ENCODE measurements at regions not wholly inside any gene's neighbourhood (a gene's known extent, or its start where the extent isn't known, plus 50 kb on each side); places are given as distances from the start of the nearest gene placed in this dataset.

DNA sequence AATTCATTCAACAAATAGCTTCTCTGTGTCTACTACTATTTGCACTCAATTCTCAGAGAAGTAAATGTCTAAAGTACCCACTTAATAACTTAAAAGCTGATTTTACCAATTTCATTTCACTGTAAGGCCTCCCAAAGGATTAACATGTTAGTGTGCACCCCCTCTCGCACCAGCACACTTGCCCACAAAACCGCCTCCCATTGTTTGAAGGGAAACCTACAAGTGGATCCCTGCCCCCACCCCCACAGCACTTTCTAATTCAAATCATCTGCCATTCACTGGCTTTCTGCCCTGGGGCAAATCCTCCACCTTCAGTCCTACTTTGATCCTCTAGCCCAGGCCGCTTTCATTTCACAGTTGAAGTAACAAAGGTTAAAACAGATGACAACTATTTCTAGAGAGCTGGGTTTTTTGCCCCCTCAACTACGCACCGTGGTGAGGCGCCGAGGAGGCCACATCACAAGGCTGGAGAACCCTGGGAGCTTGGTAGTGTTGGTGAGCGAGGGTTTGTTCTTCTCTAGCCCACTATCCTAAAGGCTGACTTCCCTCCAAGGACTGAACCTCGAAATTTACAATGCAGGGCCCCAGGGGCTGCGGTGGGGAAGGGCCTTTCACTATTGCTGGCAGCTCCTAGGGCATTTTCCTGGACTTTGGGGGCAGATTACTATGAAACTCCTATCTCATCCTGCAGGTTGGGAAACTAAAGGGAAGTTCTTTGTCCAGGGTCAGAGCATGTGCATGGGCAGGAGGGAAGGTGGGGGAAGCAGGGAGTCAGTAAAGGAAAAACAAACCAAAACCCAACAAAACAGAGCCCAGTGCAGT lies 517.4 kb upstream of the ZMIZ1 start:
- Histone ChIP-seq H3K4me3 (ENCODE audit: low read depth, low read length) (peak overlapping the region; percentile 24), H3K27me3 (ENCODE audit: control insufficient read depth, insufficient read depth, low read length) (peaks cover 16% of the 10 kb centered on the region), H3K9ac (ENCODE audit: low read depth, low read length) (peak overlapping the region; percentile 24; the same call in 1 of the 2 replicates), H3K4me1 (ENCODE audit: control insufficient read depth, insufficient read depth, low read length) (peaks cover 33% of the 10 kb centered on the region), H3K36me3 (ENCODE audit: control insufficient read depth, insufficient read depth, low read length) (no peaks in the 10 kb centered on the region), H3K27ac (ENCODE audit: low read depth, low read length) (peak overlapping the region; percentile 91), H3K9me3 (ENCODE audit: control insufficient read depth, insufficient read depth, low read length) (no peaks in the 10 kb centered on the region)

DNA sequence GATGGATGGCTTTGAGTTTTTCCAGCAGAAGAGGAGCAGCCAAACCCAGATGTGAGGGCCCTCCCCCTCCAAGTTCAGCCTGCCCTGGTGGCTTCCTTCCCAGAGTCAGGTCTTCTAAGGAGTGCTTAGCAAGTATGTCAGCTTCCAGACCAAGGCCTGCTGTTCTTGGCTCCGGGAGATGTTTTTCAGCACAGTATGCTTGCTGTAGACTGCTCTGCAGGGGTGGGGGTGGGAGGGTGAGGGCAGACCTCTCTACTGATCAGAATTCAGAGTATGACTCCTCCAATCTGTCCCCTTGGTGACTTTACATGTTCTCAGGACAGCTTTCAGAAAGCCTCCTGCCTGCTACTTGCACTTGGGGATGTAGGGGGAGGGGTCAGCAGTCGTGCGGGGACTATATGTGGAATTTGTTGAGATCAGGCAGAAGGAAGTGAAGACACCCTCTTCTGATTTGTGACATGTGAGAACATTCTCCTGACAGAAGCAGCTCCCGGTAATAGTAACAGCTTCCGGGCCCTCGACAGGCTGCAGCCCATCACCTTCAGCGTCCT lies 516.4 kb upstream of the ZMIZ1 start:
- Histone ChIP-seq H3K4me1 (ENCODE audit: control insufficient read depth, insufficient read depth, low read length) (peaks cover 33% of the 10 kb centered on the region), H3K36me3 (ENCODE audit: control insufficient read depth, insufficient read depth, low read length) (no peaks in the 10 kb centered on the region), H3K27ac (ENCODE audit: low read depth, low read length) (peak overlapping the region; percentile 91), H3K4me3 (ENCODE audit: low read depth, low read length) (no peak overlapping the region), H3K9me3 (ENCODE audit: control insufficient read depth, insufficient read depth, low read length) (no peaks in the 10 kb centered on the region), H3K9ac (ENCODE audit: low read depth, low read length) (no peak overlapping the region), H3K27me3 (ENCODE audit: control insufficient read depth, insufficient read depth, low read length) (peaks cover 16% of the 10 kb centered on the region)

DNA sequence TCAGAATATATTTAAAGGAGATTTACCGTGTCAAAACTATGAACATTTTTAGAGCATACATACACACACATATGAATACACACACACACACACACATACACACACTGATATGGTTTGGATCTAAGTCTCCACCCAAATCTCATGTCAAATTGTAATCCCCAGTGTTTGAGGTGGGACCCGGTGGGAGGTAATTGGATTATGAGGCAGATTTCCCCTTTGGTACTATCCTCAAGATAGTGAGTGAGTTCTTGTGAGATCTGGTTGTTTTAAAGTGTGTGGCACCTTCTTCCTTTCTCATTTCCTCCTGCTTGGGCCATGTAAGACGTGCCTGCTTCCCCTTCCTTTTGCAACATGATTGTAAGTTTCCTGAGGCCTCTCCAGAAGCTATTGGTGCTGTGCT lies 515.0 kb upstream of the ZMIZ1 start:
- Histone ChIP-seq H3K9ac (ENCODE audit: low read depth, low read length) (no peak overlapping the region), H3K4me1 (ENCODE audit: control insufficient read depth, insufficient read depth, low read length) (peaks cover 33% of the 10 kb centered on the region), H3K27ac (ENCODE audit: low read depth, low read length) (no peak overlapping the region), H3K9me3 (ENCODE audit: control insufficient read depth, insufficient read depth, low read length) (no peaks in the 10 kb centered on the region), H3K4me3 (ENCODE audit: low read depth, low read length) (no peak overlapping the region), H3K27me3 (ENCODE audit: control insufficient read depth, insufficient read depth, low read length) (peaks cover 16% of the 10 kb centered on the region), H3K36me3 (ENCODE audit: control insufficient read depth, insufficient read depth, low read length) (no peaks in the 10 kb centered on the region)

DNA sequence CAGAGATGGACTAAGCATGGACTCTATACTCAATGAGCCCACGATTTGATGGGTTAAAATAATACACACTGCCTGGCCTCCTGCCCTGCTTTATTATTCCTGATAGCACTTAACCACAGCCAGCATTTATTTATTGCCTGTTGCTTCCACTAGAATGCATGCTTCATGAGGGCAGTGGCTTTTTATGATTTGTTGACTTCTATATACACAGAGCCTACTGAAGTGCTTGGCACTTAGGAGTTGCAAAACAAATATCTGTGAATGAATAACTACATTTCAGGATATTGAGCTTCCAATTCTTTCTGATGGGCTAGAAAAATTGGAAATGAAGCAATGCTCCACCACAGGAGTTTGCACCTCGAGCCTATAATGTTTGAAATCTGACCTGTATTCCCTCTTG lies 513.6 kb upstream of the ZMIZ1 start:
- Histone ChIP-seq H3K9me3 (ENCODE audit: control insufficient read depth, insufficient read depth, low read length) (no peaks in the 10 kb centered on the region), H3K9ac (ENCODE audit: low read depth, low read length) (no peak overlapping the region), H3K36me3 (ENCODE audit: control insufficient read depth, insufficient read depth, low read length) (no peaks in the 10 kb centered on the region), H3K4me3 (ENCODE audit: low read depth, low read length) (no peak overlapping the region), H3K27ac (ENCODE audit: low read depth, low read length) (no peak overlapping the region), H3K4me1 (ENCODE audit: control insufficient read depth, insufficient read depth, low read length) (peaks cover 43% of the 10 kb centered on the region), H3K27me3 (ENCODE audit: control insufficient read depth, insufficient read depth, low read length) (peaks cover 9% of the 10 kb centered on the region)

DNA sequence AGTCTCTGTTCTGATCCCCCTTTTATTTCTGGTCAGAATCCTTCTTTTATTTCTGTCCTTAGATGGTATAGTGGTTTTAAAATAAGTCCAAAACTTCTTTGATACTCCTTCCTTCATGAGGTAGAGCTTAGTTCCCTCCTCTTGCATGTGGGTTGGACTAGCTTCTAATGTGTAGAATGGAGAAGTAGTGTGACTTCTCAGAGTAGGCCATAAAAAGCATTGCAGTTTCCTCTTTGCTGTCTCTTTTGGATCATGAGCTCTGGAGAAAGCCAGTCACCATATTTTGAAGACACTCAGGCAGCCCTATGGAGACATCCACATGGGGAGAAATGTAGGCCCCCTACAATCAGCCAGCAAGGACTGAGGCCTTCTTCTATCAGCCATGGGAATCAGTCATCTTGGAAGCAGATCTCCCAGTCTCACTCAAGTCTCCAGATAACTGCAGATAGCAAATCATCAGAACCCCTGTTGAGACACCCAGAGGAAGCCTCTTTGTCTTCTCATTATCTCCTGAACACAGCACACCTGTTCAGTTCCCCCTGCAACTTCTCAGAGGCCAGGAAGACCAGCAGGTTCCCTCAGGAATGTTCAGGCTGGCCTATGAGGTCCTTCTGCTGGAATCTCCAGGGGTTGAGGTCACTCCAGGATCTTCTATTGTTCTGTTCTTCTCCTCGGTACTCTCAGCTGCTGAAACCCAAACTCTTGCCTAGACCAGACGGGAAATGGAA lies 511.9 kb upstream of the ZMIZ1 start:
- H3K4me3 ChIP-seq (ENCODE audit: low read depth, low read length), result no peak overlapping the region
- H3K4me1 ChIP-seq (ENCODE audit: control insufficient read depth, insufficient read depth, low read length), result peaks cover 26% of the 10 kb centered on the region
- no peak overlapping the region for H3K27ac ChIP-seq (ENCODE audit: low read depth, low read length)
- H3K9ac ChIP-seq (ENCODE audit: low read depth, low read length), result no peak overlapping the region
- no peaks in the 10 kb centered on the region for H3K36me3 ChIP-seq (ENCODE audit: control insufficient read depth, insufficient read depth, low read length)
- no peaks in the 10 kb centered on the region for H3K9me3 ChIP-seq (ENCODE audit: control insufficient read depth, insufficient read depth, low read length)
- H3K27me3 ChIP-seq (ENCODE audit: control insufficient read depth, insufficient read depth, low read length), result no peaks in the 10 kb centered on the region

DNA sequence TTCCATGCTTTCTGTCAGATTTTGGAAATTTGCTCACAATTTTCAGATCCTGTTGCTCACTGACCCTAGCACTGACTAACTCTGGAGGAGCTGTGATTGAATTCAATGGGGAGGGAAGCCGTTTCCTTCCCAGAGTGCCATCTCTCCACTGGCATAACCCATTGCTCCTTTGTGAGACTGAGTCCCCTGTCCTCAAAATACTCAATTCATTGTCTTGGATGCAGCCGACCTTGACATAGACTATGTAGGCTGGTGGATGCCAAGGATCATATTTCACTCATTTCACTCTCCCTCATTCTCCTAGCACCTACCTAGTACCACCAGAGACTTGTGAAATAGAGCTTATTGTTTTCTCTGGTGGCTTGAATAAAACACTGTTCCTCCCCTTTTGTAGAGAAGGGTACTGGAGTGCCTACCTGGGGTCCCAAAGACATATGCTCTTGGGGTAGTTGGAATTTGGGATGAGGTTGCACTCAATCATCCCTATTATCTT lies 511.3 kb upstream of the ZMIZ1 start:
- Histone ChIP-seq H3K4me3 (ENCODE audit: low read depth, low read length) (no peak overlapping the region), H3K9ac (ENCODE audit: low read depth, low read length) (no peak overlapping the region), H3K27ac (ENCODE audit: low read depth, low read length) (no peak overlapping the region), H3K9me3 (ENCODE audit: control insufficient read depth, insufficient read depth, low read length) (no peaks in the 10 kb centered on the region), H3K27me3 (ENCODE audit: control insufficient read depth, insufficient read depth, low read length) (no peaks in the 10 kb centered on the region), H3K4me1 (ENCODE audit: control insufficient read depth, insufficient read depth, low read length) (peaks cover 20% of the 10 kb centered on the region), H3K36me3 (ENCODE audit: control insufficient read depth, insufficient read depth, low read length) (no peaks in the 10 kb centered on the region)

DNA sequence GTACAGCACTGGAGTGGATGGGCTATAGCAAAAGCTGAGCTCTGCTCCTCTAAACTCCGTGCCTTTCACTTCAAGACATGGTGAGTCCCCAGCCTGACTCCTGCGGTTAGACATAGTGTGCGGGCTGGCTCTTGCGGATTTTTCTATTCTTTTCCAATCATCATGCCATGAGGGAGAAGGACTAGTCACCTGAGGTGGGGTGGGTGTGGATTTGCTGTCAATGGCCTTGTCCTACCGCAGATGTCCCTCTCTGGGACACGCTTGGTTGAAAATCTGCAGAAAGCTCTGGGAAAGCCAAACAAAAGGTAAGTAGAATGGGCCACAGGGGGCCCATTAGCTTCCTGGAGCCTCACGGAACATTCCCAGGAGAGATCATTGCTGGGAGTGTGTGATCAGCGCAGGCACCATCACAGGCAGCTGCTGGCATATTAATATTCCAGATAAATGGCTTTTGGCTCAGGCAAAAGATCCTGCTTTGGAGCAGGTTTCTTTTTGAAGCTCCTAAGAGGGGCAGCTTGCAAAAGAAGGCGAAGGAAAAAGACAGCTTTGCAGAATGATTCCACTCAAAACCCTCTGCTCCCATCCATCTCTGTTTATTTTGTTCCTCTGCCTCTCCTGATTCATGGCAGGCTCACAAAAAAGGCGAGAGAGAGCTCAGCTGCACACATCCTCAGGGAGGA lies 509.0 kb upstream of the ZMIZ1 start:
- Histone ChIP-seq H3K4me3 (ENCODE audit: low read depth, low read length) (no peak overlapping the region), H3K36me3 (ENCODE audit: control insufficient read depth, insufficient read depth, low read length) (no peaks in the 10 kb centered on the region), H3K9me3 (ENCODE audit: control insufficient read depth, insufficient read depth, low read length) (no peaks in the 10 kb centered on the region), H3K27me3 (ENCODE audit: control insufficient read depth, insufficient read depth, low read length) (no peaks in the 10 kb centered on the region), H3K9ac (ENCODE audit: low read depth, low read length) (no peak overlapping the region), H3K27ac (ENCODE audit: low read depth, low read length) (peak overlapping the region; percentile 22), H3K4me1 (ENCODE audit: control insufficient read depth, insufficient read depth, low read length) (peaks cover 10% of the 10 kb centered on the region)

DNA sequence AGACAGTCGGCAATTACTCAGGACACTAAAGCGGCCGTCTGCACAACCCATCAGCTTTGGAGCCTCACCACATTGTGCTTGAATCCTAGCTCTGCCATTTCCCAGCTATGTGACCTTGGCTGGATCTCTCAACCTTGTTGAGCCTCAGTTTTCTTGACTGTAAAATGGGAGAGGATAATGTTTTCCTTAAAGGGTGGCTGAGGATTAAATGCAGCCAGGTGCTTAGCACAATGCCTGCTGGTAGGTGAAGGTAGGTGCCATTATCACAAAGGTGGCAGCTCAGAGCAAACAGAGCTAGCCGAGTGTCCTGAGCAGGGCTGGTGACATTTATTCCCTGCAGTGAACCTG lies 508.5 kb upstream of the ZMIZ1 start:
- H3K4me1 ChIP-seq (ENCODE audit: control insufficient read depth, insufficient read depth, low read length), result peaks cover 10% of the 10 kb centered on the region
- peak overlapping the region; percentile 22 for H3K27ac ChIP-seq (ENCODE audit: low read depth, low read length)
- no peaks in the 10 kb centered on the region for H3K27me3 ChIP-seq (ENCODE audit: control insufficient read depth, insufficient read depth, low read length)
- no peaks in the 10 kb centered on the region for H3K36me3 ChIP-seq (ENCODE audit: control insufficient read depth, insufficient read depth, low read length)
- no peak overlapping the region for H3K9ac ChIP-seq (ENCODE audit: low read depth, low read length)
- H3K4me3 ChIP-seq (ENCODE audit: low read depth, low read length), result no peak overlapping the region
- no peaks in the 10 kb centered on the region for H3K9me3 ChIP-seq (ENCODE audit: control insufficient read depth, insufficient read depth, low read length)

DNA sequence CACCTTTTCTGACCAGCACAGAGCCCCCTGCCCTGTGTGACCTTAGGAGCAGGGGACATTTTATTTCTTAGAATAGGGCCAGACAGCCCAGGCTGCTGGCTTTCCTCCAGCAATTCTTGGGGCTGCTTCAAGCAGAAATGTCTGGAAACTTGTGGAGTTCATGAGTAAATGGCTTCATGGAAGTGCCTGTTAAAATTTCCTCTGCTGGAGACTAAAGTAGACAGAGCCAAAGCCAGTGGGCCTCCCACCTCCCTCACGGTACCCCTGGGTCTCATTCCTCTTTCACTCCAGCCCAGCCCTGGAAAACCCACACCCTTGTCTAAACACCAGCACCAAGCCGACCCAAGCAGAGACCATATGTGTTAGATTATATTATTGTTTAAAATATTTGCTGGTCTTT lies 505.5 kb upstream of the ZMIZ1 start:
- Histone ChIP-seq H3K9ac (ENCODE audit: low read depth, low read length) (no peak overlapping the region), H3K9me3 (ENCODE audit: control insufficient read depth, insufficient read depth, low read length) (no peaks in the 10 kb centered on the region), H3K4me3 (ENCODE audit: low read depth, low read length) (no peak overlapping the region), H3K27me3 (ENCODE audit: control insufficient read depth, insufficient read depth, low read length) (no peaks in the 10 kb centered on the region; the same call in 1 of the 2 replicates), H3K36me3 (ENCODE audit: control insufficient read depth, insufficient read depth, low read length) (no peaks in the 10 kb centered on the region), H3K4me1 (ENCODE audit: control insufficient read depth, insufficient read depth, low read length) (peaks cover 10% of the 10 kb centered on the region), H3K27ac (ENCODE audit: low read depth, low read length) (no peak overlapping the region)

DNA sequence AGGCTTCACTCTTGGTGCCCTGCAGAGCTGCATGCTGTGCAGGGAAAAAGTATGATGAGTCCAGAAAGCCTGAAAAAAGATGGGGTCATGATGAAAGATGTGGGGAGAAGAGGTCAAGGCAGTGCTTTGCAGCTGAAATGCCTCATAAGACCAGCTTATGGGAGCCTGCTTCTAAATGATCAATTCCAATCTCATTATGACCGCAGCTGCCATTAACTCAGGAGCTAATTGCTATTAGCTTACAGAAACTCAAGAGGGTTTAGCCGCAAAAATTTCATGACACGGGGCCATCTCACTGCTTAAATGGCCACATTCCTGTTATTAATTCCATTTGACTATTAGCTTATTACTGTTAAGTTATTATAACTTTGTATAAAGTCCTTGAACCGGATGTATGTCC lies 502.9 kb upstream of the ZMIZ1 start:
- Histone ChIP-seq H3K36me3 (ENCODE audit: control insufficient read depth, insufficient read depth, low read length) (no peaks in the 10 kb centered on the region), H3K4me1 (ENCODE audit: control insufficient read depth, insufficient read depth, low read length) (no peaks in the 10 kb centered on the region), H3K27ac (ENCODE audit: low read depth, low read length) (no peak overlapping the region), H3K27me3 (ENCODE audit: control insufficient read depth, insufficient read depth, low read length) (no peaks in the 10 kb centered on the region; the same call in 1 of the 2 replicates), H3K4me3 (ENCODE audit: low read depth, low read length) (no peak overlapping the region), H3K9ac (ENCODE audit: low read depth, low read length) (no peak overlapping the region), H3K9me3 (ENCODE audit: control insufficient read depth, insufficient read depth, low read length) (no peaks in the 10 kb centered on the region)
